HG02642 (cell line): ENCODE measurements at regions not wholly inside any gene's neighbourhood (a gene's known extent, or its start where the extent isn't known, plus 50 kb on each side); places are given as distances from the start of the nearest gene placed in this dataset.

Experiments used
- ATAC-seq: cut with Tn5 transposase; IDR thresholded peaks from one replicate; pipeline ENCODE4 v1.9.1; 2021; ENCODE audit warnings: mild to moderate bottlenecking; ENCODE audit not compliant: unreplicated experiment, poor library complexity

GRCh38 chr2:4529738-4530137 is 826.4 kb downstream of the DCDC2C start:
- ATAC-seq = no peak

DNA sequence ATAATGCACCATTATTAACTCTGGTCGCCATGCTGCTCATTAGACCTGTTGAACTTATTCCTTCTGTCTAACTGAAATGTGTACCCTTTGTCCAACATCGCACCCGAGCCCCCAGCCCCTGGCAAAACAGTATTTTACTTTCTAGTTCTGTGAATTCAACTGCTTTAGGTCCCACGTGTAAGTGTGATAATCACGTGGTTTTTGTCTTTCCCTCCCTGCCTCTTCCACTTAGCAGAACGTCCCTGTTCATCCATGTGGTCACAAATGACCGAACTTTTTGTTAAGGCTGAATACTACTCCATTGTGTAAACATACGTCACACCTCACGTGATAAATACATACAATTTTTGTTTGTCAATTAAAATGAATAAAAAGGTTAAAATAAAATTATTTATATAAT is 826.9 kb downstream of the DCDC2C start:
- no peak for ATAC-seq

GRCh38 chr2:4533806-4534205 is 830.4 kb downstream of the DCDC2C start:
- ATAC-seq = no peak

- ATAC-seq = no peak
Observed at GRCh38 chr2:4539121-4539520, 835.7 kb downstream of the DCDC2C start.

DNA sequence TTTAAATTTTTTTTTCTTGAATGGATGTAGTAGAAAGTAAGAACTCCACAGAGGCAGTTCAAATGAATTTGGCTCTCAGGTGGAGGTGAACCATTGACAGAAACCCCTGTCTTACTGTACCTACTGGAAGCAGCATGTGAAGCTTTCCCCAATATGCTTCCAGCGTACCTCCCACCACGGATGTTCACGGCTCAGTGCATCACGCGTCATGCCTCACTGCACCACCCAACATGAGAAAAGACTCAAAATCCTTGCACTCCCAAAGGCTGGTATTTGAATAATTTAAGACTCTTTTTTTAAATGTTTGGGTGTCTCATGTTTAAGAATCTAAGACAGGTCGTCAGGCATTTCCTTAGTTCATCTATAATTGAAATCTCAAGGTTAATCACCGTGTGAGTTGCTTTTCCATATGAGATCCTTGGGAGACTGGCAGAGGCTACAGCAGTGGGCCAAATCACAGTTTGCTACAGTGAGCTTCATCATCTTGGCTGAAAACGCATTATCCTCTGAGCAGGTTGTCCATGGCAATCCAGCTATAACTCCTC is 846.4 kb downstream of the DCDC2C start:
- ATAC-seq = no peak

GRCh38 chr2:4551691-4552474 is 848.5 kb downstream of the DCDC2C start:
- ATAC-seq = no peak

- no peak for ATAC-seq
Observed at GRCh38 chr2:4553241-4553640, 849.9 kb downstream of the DCDC2C start.

GRCh38 chr2:4556135-4556896 is 852.9 kb downstream of the DCDC2C start:
- no peak for ATAC-seq

DNA sequence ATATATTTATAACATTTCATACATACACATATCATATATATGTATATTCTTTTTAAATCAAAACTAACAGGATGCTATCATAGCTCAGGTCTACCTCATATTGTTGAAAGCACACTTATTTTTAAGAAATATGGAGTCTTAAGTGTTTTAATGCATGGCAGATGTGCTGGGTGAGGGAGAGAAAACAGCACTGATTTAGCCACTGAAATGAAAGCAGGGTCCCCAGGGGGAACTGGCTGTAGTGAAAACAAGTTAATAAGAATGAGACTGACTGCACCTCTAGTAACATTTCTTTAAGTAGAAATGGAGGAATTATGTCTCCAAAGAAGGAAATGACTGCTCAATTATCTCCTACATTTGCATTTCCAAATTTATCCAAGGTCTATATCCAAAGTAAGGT is 857.8 kb downstream of the DCDC2C start:
- ATAC-seq = no peak

DNA sequence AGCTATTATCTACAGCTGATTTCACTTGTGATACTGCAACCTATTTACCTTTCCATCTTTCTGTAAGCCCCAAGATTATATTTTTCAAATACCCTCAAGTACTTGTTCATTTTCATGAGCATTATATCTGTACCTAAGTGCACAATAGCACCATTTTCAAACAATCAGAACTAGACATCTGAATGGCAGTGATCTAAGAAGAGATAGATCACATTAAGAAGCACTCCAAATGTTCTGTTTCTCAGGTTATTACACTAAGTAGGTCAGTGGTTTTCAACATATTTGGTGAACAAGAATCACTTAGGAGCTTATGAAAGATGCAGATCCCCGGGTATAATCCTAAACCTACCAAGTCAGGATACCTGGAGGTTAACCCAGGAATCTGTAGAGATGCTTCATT is 872.7 kb downstream of the DCDC2C start:
- no peak for ATAC-seq

DNA sequence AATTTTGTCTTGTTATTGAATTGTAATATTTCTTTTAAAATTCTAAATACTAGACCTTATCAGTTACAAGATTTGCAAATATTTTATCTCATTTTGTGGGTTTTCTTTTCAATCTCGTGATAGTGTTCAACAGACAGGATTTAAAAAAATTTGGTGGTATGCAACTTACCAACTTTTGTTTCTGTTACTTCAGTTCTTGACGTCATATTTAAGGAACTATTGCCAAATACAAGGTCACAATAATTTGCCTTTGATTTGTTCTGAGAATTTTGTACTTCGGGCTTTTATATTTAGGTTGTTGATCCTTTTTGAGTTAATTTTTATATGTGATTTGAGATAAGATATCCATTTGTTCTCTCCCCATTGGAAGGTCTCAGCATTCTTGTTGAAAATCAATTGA is 876.6 kb downstream of the DCDC2C start:
- ATAC-seq = no peak

DNA sequence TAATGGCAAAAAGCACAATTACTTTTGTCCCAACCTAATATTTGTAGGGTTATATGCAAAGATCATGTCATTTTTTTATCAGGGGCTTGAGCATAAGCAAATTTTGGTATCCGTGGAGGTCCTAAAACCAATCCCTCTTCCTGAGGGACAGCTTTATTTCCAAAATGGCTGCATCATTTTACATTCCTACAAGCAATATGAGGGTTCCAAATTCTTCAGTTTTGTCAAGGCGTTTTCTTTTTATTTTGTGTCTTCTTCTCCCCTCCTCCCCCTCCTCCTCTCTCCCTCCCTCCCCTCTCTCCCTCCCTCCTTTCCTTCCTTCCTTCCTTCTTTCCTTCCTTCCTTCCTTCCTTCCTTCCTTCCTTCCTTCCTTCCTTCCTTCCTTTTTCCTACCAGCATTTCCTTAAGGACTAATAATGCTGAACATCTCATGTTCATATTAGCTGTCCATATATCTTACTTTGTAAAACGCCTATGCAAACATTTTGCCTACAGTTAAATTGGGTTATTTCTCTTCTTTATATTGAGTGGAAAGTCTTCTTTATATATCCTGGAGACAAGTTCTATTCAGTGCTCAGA is 881.8 kb downstream of the DCDC2C start:
- no peak for ATAC-seq

DNA sequence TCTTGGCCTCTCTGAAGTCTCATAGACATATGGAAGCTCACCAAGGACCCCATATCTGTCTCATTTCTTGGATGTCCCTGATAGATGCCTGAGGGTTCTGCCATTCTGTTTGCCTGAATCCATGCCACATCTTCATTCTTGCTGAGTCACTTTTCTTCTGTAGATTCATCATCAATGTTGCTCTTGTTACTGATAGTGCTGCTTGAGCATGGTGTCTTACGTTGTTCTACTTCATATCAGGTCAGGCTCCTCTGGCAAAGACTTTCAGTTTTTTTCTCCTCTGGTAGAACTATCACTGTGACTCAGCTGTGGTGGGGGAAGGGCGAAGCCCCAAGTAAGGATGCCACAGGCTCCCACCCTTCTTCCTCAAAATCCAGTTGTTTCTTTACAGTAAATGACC is 885.2 kb downstream of the DCDC2C start:
- ATAC-seq = no peak

- no peak for ATAC-seq
Observed at GRCh38 chr2:4591261-4591660, 887.9 kb downstream of the DCDC2C start.

DNA sequence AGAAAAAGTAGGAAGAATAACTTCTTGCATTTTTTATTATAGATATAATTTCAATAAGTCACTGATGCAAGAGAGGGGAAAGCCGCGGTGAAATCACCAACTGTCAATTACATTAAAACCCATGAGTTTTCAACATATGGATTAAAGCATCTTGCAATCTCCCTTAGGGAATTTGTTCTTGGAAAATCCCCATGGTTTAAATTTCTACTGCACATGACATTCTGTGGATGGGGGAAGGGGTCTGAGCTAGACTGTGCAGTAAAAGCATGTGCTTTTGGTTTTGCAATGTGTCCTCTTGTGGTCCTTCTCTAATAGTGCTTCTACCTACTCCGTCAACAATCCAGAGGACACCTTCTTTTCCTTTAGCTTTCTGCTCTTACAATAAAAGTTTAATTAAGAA is 894.0 kb downstream of the DCDC2C start:
- no peak for ATAC-seq

DNA sequence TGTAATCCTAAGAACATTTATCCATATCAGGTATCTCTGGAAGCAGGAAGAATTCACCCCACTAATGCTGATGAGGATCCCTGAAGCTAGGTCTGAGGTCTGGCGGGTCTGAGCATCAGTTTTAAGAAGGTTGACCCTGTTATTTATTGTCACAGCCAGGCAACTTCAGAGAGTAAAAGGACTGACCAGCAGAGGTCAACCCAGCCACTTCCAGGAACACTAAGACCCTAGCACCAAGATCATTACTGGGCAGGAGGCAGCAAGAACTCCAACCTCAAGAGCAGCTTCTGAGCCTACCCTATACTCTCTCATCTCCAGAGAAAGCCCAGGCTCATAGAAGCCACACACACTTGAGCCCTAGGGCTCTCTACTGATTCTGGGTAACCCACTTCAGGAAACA is 901.4 kb downstream of the DCDC2C start:
- ATAC-seq = no peak

DNA sequence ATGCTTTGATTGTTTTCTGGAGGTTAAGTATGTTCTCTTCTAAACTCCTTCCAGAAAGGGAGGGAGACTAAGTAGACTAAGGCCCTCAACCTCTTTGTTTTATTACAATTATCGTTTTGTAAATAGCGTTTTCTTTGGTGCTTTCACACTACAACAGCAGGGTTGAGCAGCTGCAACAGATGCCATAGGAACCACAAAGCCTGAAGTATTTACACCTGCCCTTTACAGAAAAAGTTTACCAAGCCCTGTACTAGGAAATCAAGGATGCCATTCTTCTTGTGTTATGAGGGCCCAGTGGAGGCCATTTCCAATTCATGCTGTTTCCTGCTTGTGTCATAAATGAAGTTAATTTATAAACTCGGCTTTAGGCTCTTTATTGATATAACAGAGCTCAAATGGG is 914.8 kb downstream of the DCDC2C start:
- ATAC-seq = no peak

DNA sequence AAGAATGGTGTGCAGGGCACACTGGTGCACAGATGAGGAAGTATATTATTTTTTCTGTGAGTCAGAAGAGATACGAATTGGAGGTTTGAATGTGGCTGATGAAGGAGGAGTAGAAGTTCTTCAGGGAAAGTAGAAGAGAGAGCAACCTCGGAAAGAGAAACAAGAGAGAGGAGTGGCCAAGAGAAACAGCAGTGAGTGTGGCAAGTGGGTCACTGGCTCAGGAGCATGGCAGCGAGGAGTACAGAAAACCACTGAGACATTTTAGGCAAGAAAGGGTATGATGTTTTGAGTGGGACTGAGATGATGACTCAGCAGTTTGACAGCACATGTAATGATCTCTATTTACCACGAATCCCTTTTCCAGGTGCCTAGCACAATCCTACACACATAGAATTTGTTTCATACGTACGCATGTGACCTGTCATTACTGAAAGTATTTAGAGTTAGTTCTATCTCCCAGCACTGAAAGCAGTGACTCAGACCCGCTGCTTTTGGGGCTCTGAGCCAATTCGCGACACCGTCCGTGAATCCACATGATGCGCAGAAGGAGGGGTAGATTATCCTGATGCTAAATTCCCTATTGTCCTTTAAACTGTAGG is 915.4 kb downstream of the DCDC2C start:
- ATAC-seq = no peak

- no peak for ATAC-seq
Observed at GRCh38 chr2:4628998-4629501, 925.7 kb downstream of the DCDC2C start.

- ATAC-seq = no peak
Observed at GRCh38 chr2:4635289-4635688, 931.9 kb downstream of the DCDC2C start.

- ATAC-seq = no peak
Observed at GRCh38 chr2:4653991-4654390, 950.6 kb downstream of the DCDC2C start.
